Smooth muscle cell of the brain vasculature (primary cell): ENCODE measurements at regions not wholly inside any gene's neighbourhood (a gene's known extent, or its start where the extent isn't known, plus 50 kb on each side); places are given as distances from the start of the nearest gene placed in this dataset.

Experiments
- DNase-seq: peaks from one replicate; pipeline ENCODE4 v3.0.0-alpha.2; 2012; ENCODE audit warnings: low read depth, low spot score

GRCh38 chr2:9137379-9138150 lies 69.0 kb upstream of the ASAP2 start:
- no peak for DNase-seq

DNA sequence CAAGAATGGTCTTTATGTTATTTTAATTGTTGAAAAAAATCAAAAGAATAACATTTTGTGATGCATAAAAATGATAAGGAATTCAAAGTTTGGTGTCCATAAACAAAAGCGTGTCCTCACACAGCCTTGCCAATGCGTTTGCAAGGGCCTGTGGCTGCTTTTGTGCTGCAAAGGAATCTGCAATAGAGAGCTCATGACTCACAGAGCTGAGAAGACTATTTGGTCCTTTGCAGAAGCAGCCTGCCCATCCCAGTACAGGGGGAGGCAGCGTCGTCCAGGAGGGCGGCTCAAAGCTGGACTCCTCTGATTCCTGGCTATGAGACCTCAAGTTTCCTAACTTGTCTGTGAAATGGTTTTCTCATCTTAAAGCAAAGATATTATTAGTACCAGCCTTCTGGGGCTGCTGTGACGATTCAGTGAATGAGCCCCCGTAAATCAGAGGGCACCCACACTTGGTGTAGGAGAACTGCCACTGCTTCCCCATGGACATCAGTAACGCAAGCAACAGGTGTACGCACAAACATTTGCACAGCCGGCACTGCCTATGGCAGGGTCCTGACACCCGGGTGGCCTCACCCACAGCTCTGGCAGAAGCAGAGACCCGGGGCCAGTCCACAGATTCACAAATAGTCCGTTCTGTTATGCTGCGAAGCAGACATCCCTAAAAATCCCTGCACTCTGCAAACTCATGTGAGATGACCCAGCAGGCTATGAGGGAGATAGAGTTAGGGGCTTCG lies 70.6 kb upstream of the ASAP2 start:
- no peak for DNase-seq

- DNase-seq = no peak
Observed at GRCh38 chr2:9127316-9127715, 79.3 kb upstream of the ASAP2 start.

GRCh38 chr2:9126540-9126939 lies 80.1 kb upstream of the ASAP2 start:
- no peak for DNase-seq

DNA sequence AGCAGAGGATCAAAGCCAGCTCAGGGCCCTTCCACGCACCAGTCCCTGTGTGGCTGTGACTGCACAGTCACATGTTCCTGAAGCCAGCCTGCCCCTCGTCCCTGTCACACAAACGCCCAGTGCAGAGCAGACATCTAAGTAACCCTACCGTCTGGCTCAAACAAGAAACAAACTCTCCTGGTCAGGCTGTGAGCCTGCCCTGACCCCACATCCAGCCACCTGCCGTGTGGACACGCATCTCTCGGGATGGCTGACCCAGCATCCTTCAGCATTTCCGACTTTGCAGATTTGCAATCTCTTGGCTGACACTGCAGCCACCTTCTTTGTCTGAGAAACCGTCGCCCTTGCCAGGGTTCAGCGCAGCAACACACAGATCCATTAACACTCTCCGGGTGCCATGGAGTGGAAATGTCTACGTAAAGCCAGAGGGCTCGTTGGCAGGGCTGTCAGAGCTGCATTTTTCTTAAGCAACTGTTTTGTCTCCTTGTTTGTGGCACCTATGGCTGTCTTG lies 82.3 kb upstream of the ASAP2 start:
- DNase-seq = no peak

- DNase-seq = no peak
Observed at GRCh38 chr2:9123069-9123468, 83.5 kb upstream of the ASAP2 start.

- DNase-seq = no peak
Observed at GRCh38 chr2:9122367-9122766, 84.2 kb upstream of the ASAP2 start.

- DNase-seq = no peak
Observed at GRCh38 chr2:9118383-9118960, 88.1 kb upstream of the ASAP2 start.

GRCh38 chr2:9115229-9115628 lies 91.4 kb upstream of the ASAP2 start:
- no peak for DNase-seq

DNA sequence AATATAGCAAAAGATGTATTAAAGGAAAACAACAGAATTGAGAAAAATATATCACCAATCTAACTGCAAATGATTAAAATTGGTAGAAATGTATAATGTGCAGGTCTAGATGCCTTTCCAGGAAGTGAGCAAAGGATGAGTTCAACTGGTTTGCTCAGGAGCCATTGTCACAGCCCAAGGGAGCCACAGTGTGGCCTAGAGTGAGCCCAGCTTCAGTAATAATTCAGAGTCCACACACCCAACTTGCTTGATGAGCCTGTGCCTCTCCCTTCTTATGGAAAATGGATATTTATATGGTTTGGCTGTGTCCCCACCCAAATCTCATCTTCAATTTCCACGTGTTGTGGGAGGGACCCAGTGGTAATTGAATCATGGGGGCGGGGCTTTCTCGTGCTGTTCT lies 92.2 kb upstream of the ASAP2 start:
- no peak for DNase-seq

- no peak for DNase-seq
Observed at GRCh38 chr2:9113916-9114315, 92.7 kb upstream of the ASAP2 start.

- no peak for DNase-seq
Observed at GRCh38 chr2:9113262-9113661, 93.3 kb upstream of the ASAP2 start.

DNA sequence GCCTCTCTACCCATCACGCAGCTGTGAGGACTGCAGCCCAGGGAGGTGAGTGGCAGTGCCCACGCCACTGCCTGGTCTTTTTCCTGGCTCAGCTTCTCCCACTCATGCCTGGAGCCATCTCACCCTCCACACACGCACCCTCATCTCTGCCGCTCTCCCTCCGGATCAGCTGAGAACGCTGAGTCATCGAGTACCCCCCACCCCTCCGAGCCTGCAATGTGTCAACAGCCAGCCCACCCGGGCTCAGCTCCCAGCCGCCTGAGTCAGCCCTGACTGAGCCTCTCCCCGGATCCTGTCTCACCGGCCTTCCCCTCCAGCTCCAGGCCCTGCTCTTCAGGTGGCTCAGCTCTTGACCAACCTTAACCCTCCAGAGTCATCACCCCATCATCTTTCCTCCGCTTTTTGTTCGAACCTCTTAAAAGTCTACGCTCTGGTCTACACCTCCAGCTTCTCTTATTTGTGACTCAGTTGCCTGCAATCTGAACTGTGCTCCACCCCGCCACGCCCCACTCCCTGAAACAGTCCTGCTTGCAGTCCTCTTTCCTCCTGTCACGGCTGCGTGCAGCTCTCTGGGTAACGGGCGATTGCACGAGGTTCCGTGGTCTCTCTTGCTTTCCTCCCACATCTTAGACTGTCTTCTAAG lies 94.4 kb upstream of the ASAP2 start:
- peak; percentile 47 for DNase-seq

GRCh38 chr2:9110893-9111569 lies 95.6 kb upstream of the ASAP2 start:
- DNase-seq = peak; percentile 68

GRCh38 chr2:9110346-9110884 lies 96.2 kb upstream of the ASAP2 start:
- no peak for DNase-seq

DNA sequence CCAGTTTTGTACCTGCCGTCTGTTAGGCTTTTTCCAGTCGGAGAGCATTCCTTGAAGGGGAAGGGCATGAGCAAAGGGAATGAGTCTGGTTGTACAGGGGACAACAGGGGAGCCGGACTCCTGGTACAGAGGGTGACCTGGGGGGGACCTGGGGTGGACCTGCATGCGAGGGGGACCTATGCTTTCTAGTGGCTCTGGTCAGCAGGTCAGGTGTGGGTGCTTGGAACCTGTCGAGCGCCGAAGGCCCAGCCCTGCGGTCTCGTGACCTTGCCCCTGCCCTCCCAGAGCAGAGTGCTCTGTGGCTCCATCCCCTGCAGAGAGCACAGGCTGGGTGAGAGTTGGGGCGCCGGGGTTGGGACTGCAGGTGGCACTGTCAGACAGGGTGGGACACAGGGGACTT lies 96.7 kb upstream of the ASAP2 start:
- no peak for DNase-seq

GRCh38 chr2:9108210-9108967 lies 98.2 kb upstream of the ASAP2 start:
- DNase-seq = no peak

DNA sequence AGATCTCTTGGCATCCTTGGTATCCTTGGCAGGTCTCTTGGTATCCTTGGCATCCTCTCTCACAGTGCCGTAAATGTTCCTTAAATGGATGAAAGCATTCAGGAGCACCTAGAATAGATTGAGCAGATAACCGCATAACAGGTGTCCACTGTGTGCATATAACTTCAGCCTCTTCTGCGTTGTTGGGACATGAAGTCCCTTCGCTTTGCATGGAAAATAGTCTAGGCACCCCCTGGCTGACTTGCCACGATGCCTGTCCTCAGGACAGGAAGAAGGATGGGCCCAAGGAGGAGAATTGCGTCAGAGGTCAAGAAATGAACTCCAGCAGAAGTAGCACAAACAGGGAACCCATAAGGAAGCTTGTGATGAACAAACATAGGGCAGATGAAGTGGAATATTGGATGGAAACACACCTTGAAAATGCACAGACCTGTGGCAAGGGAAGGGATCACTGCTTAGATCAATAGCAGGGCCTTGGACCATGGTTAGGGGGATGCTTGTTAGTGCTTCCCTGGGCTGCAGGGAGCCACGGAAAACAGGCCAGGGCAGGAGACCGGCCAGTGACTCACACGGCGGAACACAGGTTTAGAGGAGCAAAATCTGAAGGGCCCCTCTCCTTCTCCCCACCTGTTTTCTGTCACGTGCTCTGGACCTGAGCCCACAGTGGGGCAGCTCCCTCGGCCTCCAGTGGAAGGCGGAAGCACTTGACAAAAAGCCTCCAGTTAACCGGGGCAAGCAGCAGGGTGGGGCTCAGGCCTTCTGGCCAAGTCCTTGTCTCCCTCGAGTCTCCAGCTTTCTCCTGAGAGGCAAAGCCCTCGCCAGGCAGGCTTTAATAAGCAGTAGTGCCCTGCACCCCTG lies 99.2 kb upstream of the ASAP2 start:
- no peak for DNase-seq

DNA sequence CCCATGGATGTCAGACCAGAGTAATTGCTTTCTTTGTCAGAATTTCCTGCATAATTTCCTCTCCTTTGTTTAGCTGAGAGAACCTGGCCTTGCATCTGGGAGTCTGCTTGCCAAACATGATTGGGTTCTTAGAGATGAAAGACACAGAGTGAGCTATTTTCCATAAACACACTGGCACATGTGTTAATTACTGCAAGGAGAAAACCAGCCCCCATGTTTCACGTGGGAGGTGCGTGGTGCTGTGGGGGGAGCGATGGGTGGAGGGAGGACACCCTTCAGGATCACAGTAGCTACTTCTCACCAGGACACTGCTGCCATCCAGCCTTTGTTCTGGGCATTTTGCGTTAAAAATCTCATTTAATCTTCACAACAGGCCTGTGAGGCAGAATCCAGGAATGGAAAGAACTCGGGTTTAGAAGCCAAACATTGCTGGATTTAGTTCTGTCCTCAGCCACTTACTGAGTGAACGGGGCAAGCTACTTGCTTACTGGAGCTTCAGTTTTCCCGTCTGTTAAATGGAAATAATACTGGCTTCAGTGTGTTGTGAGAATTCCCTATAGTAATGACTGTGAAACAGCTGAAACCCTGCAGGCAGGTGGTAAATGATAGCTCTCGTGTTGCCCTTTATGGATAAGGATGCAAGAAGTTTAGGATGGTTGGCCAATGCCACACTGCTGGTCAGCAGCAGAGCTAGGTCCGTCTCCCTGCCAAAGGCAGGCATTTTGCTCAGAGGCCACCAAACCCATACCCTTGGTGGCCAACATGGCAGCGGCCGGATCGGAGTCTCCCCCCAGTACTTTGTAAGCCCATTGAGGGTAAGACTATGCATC lies 100.1 kb upstream of the ASAP2 start:
- DNase-seq = no peak
